ENCODE measurements at regions not wholly inside any gene's neighbourhood (a gene's known extent, or its start where the extent isn't known, plus 50 kb on each side); places are given as distances from the start of the nearest gene placed in this dataset.

GRCh38 chr6:85961125-85961524 is 318.4 kb upstream of the SYNCRIP start:
- Histone ChIP-seq H3K27ac (ENCODE audit: extremely low read length, insufficient read depth, low read length) (no peak overlapping the region), H4K20me1 (ENCODE audit: insufficient read depth, low read length) (no peaks in the 10 kb centered on the region), H3K4me1 (ENCODE audit: insufficient read depth, low read length) (no peaks in the 10 kb centered on the region), H3K9ac (ENCODE audit: insufficient read depth, low read depth, low read length) (no peak overlapping the region), H3K4me3 (replicated peaks in 1 of 3; ENCODE audit: insufficient read depth in 1 of 3, low read depth in 2 of 3, low read length in 3 of 3) (no peak overlapping the region), H3K9me3 (ENCODE audit: low read length) (no peaks in the 10 kb centered on the region), H3K27me3 (ENCODE audit: control insufficient read depth in 1 of 2, insufficient read depth in 2 of 2, low read length in 2 of 2) (no peaks in the 10 kb centered on the region), H3K4me2 (ENCODE audit: low read depth, low read length) (no peak overlapping the region), H3K36me3 (replicated peaks in 1 of 2; ENCODE audit: control insufficient read depth in 1 of 2, insufficient read depth in 2 of 2, low read length in 2 of 2) (no peaks in the 10 kb centered on the region), H2AFZ (ENCODE audit: low read length) (no peak overlapping the region), H3K79me2 (ENCODE audit: insufficient read depth, low read length) (no peaks in the 10 kb centered on the region)
- no TSS peak for BruUV-seq (replicated peaks)
- in situ Hi-C loops (cut with HindIII; ENCODE audit: extremely low pct_ligation_motif_present, low pct_unique_long_range_greater_than_20kb) (no loop called here), intact Hi-C loops (cut with micrococcal nuclease; ENCODE audit: unreplicated experiment) (no loop called here)
- FAIRE-seq (no peak), ATAC-seq (no peak), DNase-seq (ENCODE audit: low spot score) (no peak)
- 0% methylated on average over 1 of the region's 1 CpG for WGBS (ENCODE audit: low lambda C conversion rate)
- TF ChIP-seq POGZ (CRISPR knock-in tag; IDR thresholded peaks at IDR 0.05) (no peak), ZNF350 (CRISPR knock-in tag; IDR thresholded peaks at IDR 0.05; ENCODE audit: borderline replicate concordance, low read depth) (no peak), HNRNPLL (IDR thresholded peaks at IDR 0.05; ENCODE audit: low read depth, low read length, poor library complexity, severe bottlenecking) (no peak), NR2C2 (CRISPR knock-in tag; IDR thresholded peaks at IDR 0.05; ENCODE audit: borderline replicate concordance) (no peak), ZFP36L1 (CRISPR knock-in tag; IDR thresholded peaks at IDR 0.05) (no peak), PREB (CRISPR knock-in tag; IDR thresholded peaks at IDR 0.05) (no peak), ZNF282 (IDR thresholded peaks at IDR 0.05; ENCODE audit: partially characterized antibody) (no peak), KDM4B (CRISPR knock-in tag; IDR thresholded peaks at IDR 0.05) (no peak), ISX (CRISPR knock-in tag; conservative IDR thresholded peaks at IDR 0.05) (no peak), ZNF619 (CRISPR knock-in tag; IDR thresholded peaks at IDR 0.05) (no peak), SKIL (CRISPR knock-in tag; IDR thresholded peaks at IDR 0.05; ENCODE audit: borderline replicate concordance) (no peak)
- ChIA-PET CTCF (ENCODE audit: low intra/inter-chr PET ratio, low total read pairs) (no interaction called here), POLR2A (no interaction called here)
